GM18502 (cell line): ENCODE measurements at regions not wholly inside any gene's neighbourhood (a gene's known extent, or its start where the extent isn't known, plus 50 kb on each side); places are given as distances from the start of the nearest gene placed in this dataset.

ENCODE experiments used
- ATAC-seq: cut with Tn5 transposase; IDR thresholded peaks from one replicate; pipeline ENCODE4 v1.9.1; 2021; ENCODE audit warnings: mild to moderate bottlenecking; ENCODE audit not compliant: unreplicated experiment, poor library complexity

- no peak for ATAC-seq
Observed at GRCh38 chr3:124272605-124273151, 280.8 kb upstream of the ROPN1 start.

GRCh38 chr3:124273651-124274050, 281.7 kb upstream of the ROPN1 start:
- ATAC-seq: no peak

GRCh38 chr3:124274051-124274450, 282.1 kb upstream of the ROPN1 start:
- ATAC-seq: no peak

- no peak for ATAC-seq
Observed at GRCh38 chr3:124275412-124275811, 283.5 kb upstream of the ROPN1 start.

- no peak for ATAC-seq
Observed at GRCh38 chr3:124276133-124276532, 284.2 kb upstream of the ROPN1 start.

GRCh38 chr3:124276539-124277143, 284.7 kb upstream of the ROPN1 start:
- ATAC-seq: no peak

DNA sequence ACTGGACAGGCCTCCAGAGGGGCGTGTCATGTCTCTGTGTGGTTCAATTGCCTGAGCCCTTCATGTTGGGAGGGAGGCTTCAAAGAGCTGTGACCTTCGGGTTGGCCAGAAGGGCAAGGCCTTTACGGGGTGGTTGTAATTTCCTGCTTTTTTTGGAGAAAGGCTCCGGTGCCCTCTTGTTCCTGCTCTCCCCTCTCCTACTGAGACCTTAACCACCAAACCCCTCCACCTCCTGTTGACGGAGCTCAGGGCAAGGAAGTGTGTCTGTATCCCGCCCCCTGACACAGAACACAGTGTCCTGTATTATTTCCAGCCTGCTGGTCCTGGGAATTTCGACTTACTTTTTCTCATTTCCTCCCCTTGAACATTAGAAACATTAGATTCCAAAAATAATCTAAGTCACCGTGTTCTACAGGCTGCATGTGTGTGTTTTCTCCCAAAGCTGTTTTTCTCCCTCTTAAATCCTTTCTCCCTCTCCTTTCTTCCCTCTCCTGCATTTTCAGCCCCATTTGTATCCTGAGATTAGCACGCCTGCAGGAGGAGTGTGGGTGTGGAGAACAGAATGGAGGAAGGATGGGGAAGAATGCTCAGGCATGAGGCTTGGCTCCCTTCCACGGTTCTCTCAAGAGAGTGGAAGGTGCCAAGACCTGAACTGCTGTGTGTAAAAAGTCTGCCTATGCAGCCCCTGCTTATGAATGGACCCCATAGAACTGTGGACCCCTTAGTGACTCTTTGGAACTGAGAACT, 285.4 kb upstream of the ROPN1 start:
- no peak for ATAC-seq

DNA sequence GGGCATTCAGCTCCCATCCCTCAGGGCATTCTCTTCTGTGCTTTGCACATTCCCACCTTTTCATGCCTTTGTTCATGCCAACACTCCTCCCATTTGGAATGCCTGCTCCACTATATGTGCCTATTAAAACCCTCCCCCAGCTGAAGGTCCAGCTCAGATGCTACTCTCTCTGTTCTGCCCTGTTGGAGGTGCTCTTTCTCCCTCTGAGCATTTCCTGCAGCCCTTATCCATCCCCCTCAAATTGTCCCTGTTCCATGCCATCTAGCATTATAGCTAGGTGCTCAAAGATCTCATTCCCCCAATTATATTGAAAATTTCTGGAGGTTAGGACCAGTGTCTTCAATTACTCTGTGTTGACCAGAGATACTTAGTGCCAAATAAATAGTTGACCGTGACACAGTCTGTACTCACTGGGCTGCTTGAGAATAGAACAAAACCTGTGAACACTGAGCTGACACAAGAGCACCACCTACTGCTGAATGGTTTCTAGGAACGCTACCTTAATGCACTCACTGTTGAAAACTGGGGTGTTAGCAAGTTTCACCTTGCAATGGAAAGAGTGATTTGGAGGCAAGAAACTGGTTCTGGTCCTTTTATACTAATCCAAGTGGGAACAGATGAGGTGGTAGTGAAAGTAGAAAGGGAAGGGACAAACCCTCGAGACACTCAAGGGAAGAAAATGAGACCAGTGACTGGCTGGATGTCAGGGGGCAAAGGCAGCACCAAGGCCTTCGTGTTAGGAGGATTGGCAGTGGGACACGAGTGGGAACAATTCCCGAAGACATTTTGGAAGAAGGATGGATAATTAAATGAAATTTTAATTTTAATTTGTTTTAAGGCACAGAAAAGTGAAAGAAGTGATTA, 289.8 kb upstream of the ROPN1 start:
- no peak for ATAC-seq

GRCh38 chr3:124282751-124283651, 291.1 kb upstream of the ROPN1 start:
- no peak for ATAC-seq

DNA sequence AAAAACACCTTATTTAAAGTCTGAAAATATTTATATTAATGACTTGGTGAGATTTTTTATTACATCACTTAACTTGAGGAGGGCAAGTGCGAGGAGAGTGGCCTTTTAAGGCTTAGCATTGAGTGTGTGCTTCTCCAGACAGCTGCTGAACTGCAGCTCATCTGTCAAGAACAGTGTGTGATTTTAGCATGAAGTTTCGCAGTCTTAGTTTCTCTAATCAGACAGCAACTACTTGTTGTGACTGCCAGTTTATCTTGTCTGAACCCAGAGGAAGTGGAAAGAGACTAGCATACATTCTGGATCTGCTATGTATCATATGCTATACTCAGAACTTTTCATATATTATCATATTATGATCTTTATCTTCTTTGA, 291.7 kb upstream of the ROPN1 start:
- ATAC-seq: no peak

DNA sequence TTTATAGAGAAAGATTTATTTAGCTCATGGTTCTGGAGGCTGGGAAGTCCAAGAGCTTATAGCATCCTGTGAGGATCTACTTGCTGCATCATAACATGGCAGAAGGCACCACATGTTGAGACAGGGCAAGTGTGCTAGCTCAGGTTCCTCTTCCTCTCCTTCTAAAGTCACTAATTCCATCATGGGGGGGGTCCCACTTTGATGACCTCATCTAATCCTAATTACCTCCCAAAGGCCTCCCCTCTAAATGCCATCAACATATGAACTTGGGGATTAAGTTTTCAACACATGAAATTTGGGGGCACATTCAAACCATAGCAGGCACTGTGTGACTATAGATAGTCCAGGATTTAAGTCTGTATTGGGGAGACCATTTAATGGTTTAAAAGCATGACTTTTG, 297.1 kb upstream of the ROPN1 start:
- ATAC-seq: no peak

DNA sequence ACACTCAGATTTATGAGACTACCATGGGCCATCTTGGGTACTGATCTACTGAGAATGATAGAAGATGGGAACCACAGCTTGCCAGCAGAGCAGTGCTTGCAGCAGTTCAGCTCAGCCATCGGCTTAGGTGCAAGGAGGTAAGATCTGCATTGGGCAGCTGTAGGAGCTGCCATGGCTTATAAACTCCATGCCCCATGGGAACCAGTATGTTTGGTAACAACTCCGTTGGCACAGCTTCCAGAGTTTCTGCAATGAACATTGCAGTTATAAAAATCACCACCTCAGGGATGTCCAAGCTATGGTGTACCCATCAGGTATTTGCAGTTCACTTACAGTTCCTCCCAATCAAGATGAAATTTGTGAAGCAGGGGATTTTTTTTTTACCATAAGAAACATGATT, 299.1 kb upstream of the ROPN1 start:
- ATAC-seq: no peak

GRCh38 chr3:124292329-124292728, 300.4 kb upstream of the ROPN1 start:
- ATAC-seq: no peak

- no peak for ATAC-seq
Observed at GRCh38 chr3:124293584-124293983, 301.7 kb upstream of the ROPN1 start.

DNA sequence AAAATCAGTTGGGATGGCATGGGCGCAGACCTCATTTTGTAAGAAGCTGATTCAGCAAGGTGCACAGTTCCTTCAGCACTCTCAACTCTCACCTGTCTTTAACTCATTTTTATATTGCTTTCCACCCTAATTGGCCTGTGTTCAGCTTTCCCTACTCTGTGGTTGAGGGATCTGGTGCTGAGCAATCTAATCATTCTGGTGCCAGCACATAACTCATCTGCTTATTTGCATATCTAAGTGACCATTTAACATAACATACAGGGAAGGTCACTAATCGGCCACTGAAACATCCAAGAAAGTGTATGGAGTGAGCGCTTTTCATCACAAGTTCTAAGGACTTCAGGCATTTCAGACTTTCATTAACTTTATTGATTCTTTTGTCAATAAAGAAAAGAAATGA, 303.4 kb upstream of the ROPN1 start:
- no peak for ATAC-seq

DNA sequence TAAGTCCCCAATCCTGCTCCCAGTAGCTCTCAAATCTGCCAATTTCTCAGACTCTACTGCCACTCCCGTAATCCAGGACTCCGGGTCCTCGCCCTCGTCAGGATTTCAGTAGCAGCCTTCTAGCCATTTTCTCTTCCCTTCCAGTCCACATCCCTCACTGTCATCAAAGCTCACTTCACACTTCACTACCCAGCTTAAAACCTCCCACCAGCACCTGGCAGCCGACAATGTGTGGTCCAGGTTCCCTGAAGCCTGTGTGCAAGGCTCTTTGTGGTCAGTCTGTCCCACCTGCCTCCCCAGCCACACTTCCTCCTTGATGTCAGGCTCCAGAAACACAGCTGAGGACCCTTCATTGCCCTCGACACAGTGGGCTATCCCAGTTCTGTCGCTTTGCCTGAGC, 304.5 kb upstream of the ROPN1 start:
- no peak for ATAC-seq

DNA sequence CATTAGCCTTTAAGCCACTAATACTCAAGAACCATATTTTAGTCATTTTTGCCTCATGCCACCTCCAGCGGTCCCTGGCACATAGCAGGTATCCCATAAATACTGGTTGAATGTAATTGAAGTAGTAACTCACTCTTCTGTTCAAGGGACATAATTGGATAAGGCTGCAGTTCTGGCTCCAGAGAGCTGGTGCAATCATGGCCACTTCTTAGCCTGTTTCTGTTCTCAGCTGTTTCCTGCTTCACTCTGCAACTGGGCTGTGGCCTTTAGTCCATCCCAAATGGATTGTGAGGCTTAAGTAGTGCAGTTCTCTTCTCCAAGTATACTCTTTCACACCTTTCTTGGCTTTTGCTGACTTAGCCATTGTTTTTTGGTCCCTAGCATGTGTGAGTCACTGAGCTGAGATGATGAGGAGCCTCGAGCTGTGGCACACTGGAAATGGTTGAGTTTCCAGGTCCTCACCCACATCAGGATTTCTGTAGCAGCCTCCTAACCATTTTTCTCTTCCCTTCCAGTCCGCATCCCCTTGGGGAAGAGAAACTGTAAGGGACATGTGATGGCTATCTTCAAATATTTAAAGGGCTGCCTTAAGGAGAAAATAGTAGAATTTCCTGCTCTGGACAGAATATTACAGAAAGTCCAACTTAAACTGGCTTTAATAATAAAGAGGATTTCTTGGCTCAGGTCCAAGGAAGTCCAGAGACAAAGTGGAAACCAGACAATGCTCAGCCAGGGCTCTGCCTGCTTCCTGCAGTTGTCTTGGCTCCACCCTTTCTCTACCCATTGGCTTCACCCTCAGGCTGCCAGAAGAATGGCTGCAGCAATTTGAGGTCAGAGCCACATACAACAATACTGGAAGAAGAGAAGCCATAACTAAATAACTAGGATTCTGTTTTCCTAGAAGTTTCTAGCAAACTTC, 305.4 kb upstream of the ROPN1 start:
- no peak for ATAC-seq

- ATAC-seq: no peak
Observed at GRCh38 chr3:124298301-124298700, 306.4 kb upstream of the ROPN1 start.

- ATAC-seq: no peak
Observed at GRCh38 chr3:124298951-124299350, 307.0 kb upstream of the ROPN1 start.
